Upper lobe of left lung (tissue), 6 donors: ENCODE measurements at regions not wholly inside any gene's neighbourhood (a gene's known extent, or its start where the extent isn't known, plus 50 kb on each side); places are given as distances from the start of the nearest gene placed in this dataset.

Source experiments
- ATAC-seq, 2 donors: fragments of 200-7000 bp; cut with Tn5 transposase; one replicate each; pipeline ENCODE4 v1.9.1; 2022; ENCODE audit warnings: mild to moderate bottlenecking in 2 of 2, moderate library complexity in 2 of 2; ENCODE audit not compliant: low FRiP score in 2 of 2
- DNase-seq, 2 donors: peaks; one replicate each; pipeline ENCODE4 v3.0.0-alpha.2; 2019 to 2020
- H3K27ac ChIP-seq, 4 donors: fragments of 200-600 bp; sonication (generic); one replicate each; pipeline ENCODE4 v1.5.1; 2016 to 2019
- H3K27me3 ChIP-seq, 4 donors: fragments of 200-600 bp; sonication (generic); one replicate each; pipeline ENCODE4 v1.5.1; 2017 to 2019
- H3K36me3 ChIP-seq, 4 donors: fragments of 200-600 bp; sonication (generic); one replicate each; pipeline ENCODE4 v1.5.1; 2016 to 2019
- H3K4me1 ChIP-seq, 4 donors: fragments of 200-600 bp; sonication (generic); one replicate each; pipeline ENCODE4 v1.5.1; 2018 to 2019
- H3K4me3 ChIP-seq, 4 donors: fragments of 200-600 bp; sonication (generic); one replicate each; pipeline ENCODE4 v1.5.1; 2017 to 2019; ENCODE audit warnings: mild to moderate bottlenecking in 2 of 4, moderate library complexity in 1 of 4
- H3K9me3 ChIP-seq, 4 donors: fragments of 200-600 bp; sonication (generic); one replicate each; pipeline ENCODE4 v1.5.1; 2018 to 2019
- CTCF ChIP-seq, 6 experiments: fragments of 450-650 bp in 4 of 6; fragments of 200-600 bp in 2 of 6; sonication (generic) in 2 of 6; IDR thresholded peaks; one replicate each; pipeline ENCODE4 v1.5.1; 2016 to 2019; ENCODE audit warnings: antibody characterized with exemption in 6 of 6
- EP300 ChIP-seq, 4 donors: sonication (generic); formaldehyde crosslinking; IDR thresholded peaks; one replicate each; pipeline ENCODE4 v1.5.1; 2017; ENCODE audit warnings: antibody characterized with exemption in 4 of 4, control low read depth in 2 of 4
- POLR2A ChIP-seq, 4 donors: fragments of 450-650 bp; IDR thresholded peaks; one replicate each; pipeline ENCODE4 v1.5.1; 2016 to 2017; ENCODE audit warnings: antibody characterized with exemption in 4 of 4, mild to moderate bottlenecking in 2 of 4
- POLR2AphosphoS5 ChIP-seq, 2 donors: sonication (generic); formaldehyde crosslinking; IDR thresholded peaks; one replicate each; pipeline ENCODE4 v1.5.1; 2017; ENCODE audit warnings: antibody characterized with exemption in 2 of 2
- WGBS, 2 donors: methylation state at CpG; one replicate each; pipeline ENCODE4 v1.1.5; 2017 to 2018; 5-methylcytosine and 5-hydroxymethylcytosine counted together
- donor health status: DM: no; HTN: no; CAD: no; lungs with moderate emphysema.
- donor health status: DM: no; HTN: yes; CAD: no; lungs with severe emphysema.

DNA sequence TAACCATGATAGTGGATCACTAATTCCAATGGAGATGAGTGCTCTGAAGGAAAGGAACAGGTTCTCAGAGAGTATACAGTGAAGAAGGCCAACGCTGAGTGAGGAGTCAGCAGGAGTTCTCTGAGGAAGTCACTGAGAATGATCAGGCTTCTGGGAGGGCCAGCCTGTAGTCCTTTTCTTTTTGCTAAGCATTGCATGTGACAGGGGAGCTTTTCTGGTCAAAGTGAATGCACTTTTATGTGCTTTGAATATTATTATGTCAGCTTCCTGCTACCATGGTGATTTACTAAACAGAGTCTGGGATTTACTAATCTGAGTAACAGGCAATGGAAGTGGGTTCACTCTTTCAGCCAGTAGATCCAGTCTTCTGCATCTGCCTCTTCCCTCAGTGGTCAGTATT, 81.1 kb upstream of the SERP2 start:
- Histone ChIP-seq H3K4me1 (peaks cover 13 to 20% (median 16%) of the 10 kb centered on the region in 4 donors), H3K27me3 (no peaks in the 10 kb centered on the region), H3K9me3 (no peaks in the 10 kb centered on the region), H3K4me3 (no peak overlapping the region), H3K27ac (no peak overlapping the region), H3K36me3 (no peaks in the 10 kb centered on the region)
- 50 to 84% methylated on average over 1 of the region's 1 CpG for WGBS, 2 donors
- no peak for DNase-seq
- no peak for TF ChIP-seq CTCF (IDR thresholded peaks at IDR 0.05)
- no peak for TF ChIP-seq EP300 (IDR thresholded peaks at IDR 0.05)
- TF ChIP-seq POLR2A (IDR thresholded peaks at IDR 0.05) = no peak
- no peak for TF ChIP-seq POLR2AphosphoS5 (IDR thresholded peaks at IDR 0.05)
- peak in 1 of 2 donors; percentile 56 for ATAC-seq

DNA sequence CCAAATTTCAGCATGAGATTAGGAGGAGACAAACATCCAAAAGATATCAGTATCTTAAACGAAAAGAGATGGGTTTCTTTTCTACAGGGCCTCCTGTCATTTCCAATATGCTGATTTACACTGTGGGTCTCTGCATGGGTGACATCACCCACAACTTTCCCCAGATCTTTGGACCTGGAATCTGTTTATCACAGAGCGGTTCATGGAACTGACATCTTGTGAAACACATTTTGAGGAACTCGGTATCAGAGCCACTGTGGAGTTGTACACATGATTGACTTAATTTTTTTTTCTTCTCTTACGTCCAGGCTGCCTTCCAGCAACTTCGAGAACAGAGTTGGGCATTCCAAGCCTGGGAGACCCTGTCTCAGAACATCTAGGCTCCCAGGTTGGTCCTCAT, 80.2 kb upstream of the SERP2 start:
- TF ChIP-seq POLR2AphosphoS5 (IDR thresholded peaks at IDR 0.05) = peak in 1 of 2 donors; percentile 3
- no peak for TF ChIP-seq CTCF (IDR thresholded peaks at IDR 0.05)
- H3K9me3 ChIP-seq = no peaks in the 10 kb centered on the region
- no peaks in the 10 kb centered on the region for H3K36me3 ChIP-seq
- 69 to 83% methylated on average over 5 of the region's 5 CpGs for WGBS, 2 donors
- peak overlapping the region in 1 of 4 donors; percentile 13 for H3K27ac ChIP-seq
- H3K27me3 ChIP-seq = no peaks in the 10 kb centered on the region
- no peak for DNase-seq
- ATAC-seq = no peak
- no peak overlapping the region for H3K4me3 ChIP-seq
- H3K4me1 ChIP-seq = peaks cover 13 to 20% (median 16%) of the 10 kb centered on the region in 4 donors

DNA sequence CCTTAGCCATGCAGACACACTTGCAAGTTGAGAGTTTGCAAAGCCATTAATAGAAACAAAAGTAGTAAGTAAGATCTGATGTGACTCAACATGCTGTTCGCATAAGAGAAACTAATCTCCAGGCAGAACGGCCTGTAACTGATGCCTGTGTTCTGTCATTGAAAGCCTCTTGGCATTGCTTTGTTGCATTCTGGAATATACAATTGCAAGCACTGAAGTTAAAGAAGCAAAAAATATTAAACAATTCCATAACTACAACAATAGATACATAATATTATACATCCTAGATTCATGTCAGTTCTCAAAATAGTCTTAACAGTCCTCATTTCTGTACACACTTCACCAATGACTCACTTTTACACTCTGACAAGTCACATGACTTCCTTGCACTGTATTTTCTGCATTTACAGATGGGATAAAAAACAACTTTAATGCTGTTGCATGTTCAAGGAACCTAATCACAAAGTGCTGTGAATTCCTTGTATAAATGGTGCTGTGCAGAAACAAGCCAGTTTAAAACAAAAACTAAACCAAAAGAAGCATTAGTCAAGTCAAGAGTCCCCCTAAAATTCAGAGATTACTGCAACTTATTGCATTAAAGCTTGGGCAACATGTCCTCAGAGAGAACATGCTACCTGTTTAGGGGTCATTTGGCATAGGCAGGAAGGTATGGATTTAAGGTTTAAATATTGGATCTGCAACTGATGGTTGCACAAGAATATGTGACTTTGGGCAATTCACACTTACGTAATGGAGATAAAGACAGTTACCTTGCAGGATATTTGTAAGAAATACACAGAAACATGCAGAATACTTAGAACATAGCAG, 79.5 kb upstream of the SERP2 start:
- TF ChIP-seq POLR2AphosphoS5 (IDR thresholded peaks at IDR 0.05) = peak in 1 of 2 donors; percentile 10
- no peak for TF ChIP-seq EP300 (IDR thresholded peaks at IDR 0.05)
- WGBS, 2 donors = 54 to 61% methylated on average over 3 of the region's 3 CpGs
- no peaks in the 10 kb centered on the region for H3K9me3 ChIP-seq
- peak overlapping the region in 1 of 4 donors; percentile 13 for H3K27ac ChIP-seq
- H3K36me3 ChIP-seq = no peaks in the 10 kb centered on the region
- peaks cover 13 to 20% (median 16%) of the 10 kb centered on the region in 4 donors for H3K4me1 ChIP-seq
- H3K27me3 ChIP-seq = no peaks in the 10 kb centered on the region
- H3K4me3 ChIP-seq = no peak overlapping the region
- ATAC-seq (no peak), DNase-seq (no peak)

DNA sequence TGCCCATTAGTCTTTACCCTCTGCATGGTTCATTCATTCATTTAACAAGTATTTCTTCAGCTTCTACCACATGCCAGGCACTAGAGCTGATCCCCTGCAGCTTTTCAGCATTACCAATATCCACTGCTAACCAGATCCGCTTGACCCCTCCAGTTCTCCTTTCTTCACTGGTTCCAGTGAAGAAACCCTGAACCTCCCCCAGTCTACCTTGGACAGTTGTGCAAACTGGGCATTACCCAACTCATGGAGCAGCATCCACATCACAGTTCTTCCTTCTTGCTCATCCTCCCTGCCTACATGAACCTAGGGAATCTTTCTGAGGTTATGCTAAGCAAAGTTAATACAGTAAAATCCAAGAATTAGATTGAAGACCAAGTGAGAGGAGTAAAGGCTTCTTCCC, 78.7 kb upstream of the SERP2 start:
- Histone ChIP-seq H3K27ac (no peak overlapping the region), H3K4me1 (peaks cover 13 to 20% (median 16%) of the 10 kb centered on the region in 4 donors), H3K4me3 (no peak overlapping the region), H3K36me3 (no peaks in the 10 kb centered on the region), H3K27me3 (no peaks in the 10 kb centered on the region), H3K9me3 (no peaks in the 10 kb centered on the region)
- 74 to 88% methylated on average over 1 of the region's 1 CpG for WGBS, 2 donors
- no peak for TF ChIP-seq POLR2A (IDR thresholded peaks at IDR 0.05)
- no peak for TF ChIP-seq EP300 (IDR thresholded peaks at IDR 0.05)
- no peak for TF ChIP-seq CTCF (IDR thresholded peaks at IDR 0.05)
- no peak for TF ChIP-seq POLR2AphosphoS5 (IDR thresholded peaks at IDR 0.05)
- DNase-seq (no peak), ATAC-seq (no peak)

- WGBS, 2 donors = 93 to 97% methylated on average over 5 of the region's 5 CpGs
- Histone ChIP-seq H3K4me3 (no peak overlapping the region), H3K36me3 (no peaks in the 10 kb centered on the region), H3K27me3 (no peaks in the 10 kb centered on the region), H3K9me3 (no peaks in the 10 kb centered on the region), H3K4me1 (peaks cover 23 to 27% (median 25%) of the 10 kb centered on the region in 4 donors), H3K27ac (no peak overlapping the region)
- DNase-seq (no peak), ATAC-seq (no peak)
- TF ChIP-seq CTCF (IDR thresholded peaks at IDR 0.05) (no peak), EP300 (IDR thresholded peaks at IDR 0.05) (no peak), POLR2A (IDR thresholded peaks at IDR 0.05) (no peak), POLR2AphosphoS5 (IDR thresholded peaks at IDR 0.05) (no peak)
These were observed 76.8 kb upstream of the SERP2 start for GRCh38 chr13:44296856-44297255.
